K562 (cell line): ENCODE measurements at regions not wholly inside any gene's neighbourhood (a gene's known extent, or its start where the extent isn't known, plus 50 kb on each side); places are given as distances from the start of the nearest gene placed in this dataset.

ENCODE experiments used
- ATAC-seq: fragments of 200-7000 bp; cut with Tn5 transposase; 3 replicates; pipeline ENCODE4 v1.9.1; 2020; ENCODE audit warnings: moderate library complexity
- BruUV-seq: library from RNA; stranded (reverse); fragments of 400-500 nt; replicated peaks from 2 replicates; lab custom pipeline; 2021; lab: Mats Ljungman, UMichigan
- CTCF ChIA-PET: fragments of 300-600 bp; formaldehyde crosslinking; extraction: SDS; loops from one replicate; lab custom pipeline; 2021; ENCODE audit warnings: low intra/inter-chr PET ratio; lab: Yijun Ruan, JAX
- POLR2A ChIA-PET: fragments of 300-600, 350-650 bp; sonication (Branson Sonifier 250); formaldehyde crosslinking; extraction: SDS; loops from one replicate; lab custom pipeline; 2021; ENCODE audit warnings: antibody characterized with exemption, inconsistent platforms; lab: Yijun Ruan, JAX
- DNase-seq, 4 experiments: peaks; one replicate each; pipeline versions ENCODE4 v3.0.0 to v3.0.0-alpha.2; 2011 to 2018; ENCODE audit warnings: low spot score in 3 of 4, mixed read lengths in 3 of 4; ENCODE audit errors: extremely low read depth in 1 of 4
- FAIRE-seq: peaks from 2 replicates; lab custom pipeline; 2011; peaks lifted over from hg19 to GRCh38; lab: Jason Lieb, UNC
- H2AFZ ChIP-seq: 2 replicates; pipeline ENCODE4 v1.6.0; 2011; ENCODE audit warnings: low read depth, low read length, control low read depth, inconsistent platforms
- H3K27ac ChIP-seq: fragments of 200-600 bp; 3 replicates; pipeline ENCODE4 v1.8.0; 2011; ENCODE audit warnings: low read depth, mild to moderate bottlenecking, control low read depth, inconsistent platforms, low read length, moderate library complexity, mixed read lengths; ENCODE audit errors: extremely low read depth
- H3K27me3 ChIP-seq, 2 experiments: fragments of 300-600 bp in 1 of 2; 2 replicates in 1 of 2; 3 replicates in 1 of 2; pipeline versions ENCODE4 v1.6.0 to v1.8.0; 2011; ENCODE audit warnings: inconsistent platforms in 2 of 2, low read length in 2 of 2, mild to moderate bottlenecking in 1 of 2, mixed read lengths in 1 of 2, moderate library complexity in 1 of 2; ENCODE audit not compliant: control insufficient read depth in 2 of 2, insufficient read depth in 2 of 2
- H3K36me3 ChIP-seq: fragments of 300-600 bp; 3 replicates; pipeline ENCODE4 v1.8.0; 2011; ENCODE audit warnings: mild to moderate bottlenecking, low read length, inconsistent platforms; ENCODE audit not compliant: control insufficient read depth, insufficient read depth
- H3K4me1 ChIP-seq, 2 experiments: fragments of 200-600 bp in 1 of 2; replicated peaks in 1 of 2; 2 replicates in 1 of 2; 3 replicates in 1 of 2; pipeline versions ENCODE4 v1.5.1 to v1.8.0; 2011; ENCODE audit warnings: inconsistent platforms in 2 of 2, low read length in 2 of 2, mild to moderate bottlenecking in 1 of 2, mixed read lengths in 1 of 2, moderate library complexity in 1 of 2; ENCODE audit not compliant: control insufficient read depth in 2 of 2, insufficient read depth in 2 of 2
- H3K4me2 ChIP-seq: 2 replicates; pipeline ENCODE4 v1.6.1; 2011; ENCODE audit warnings: low read length, control low read depth, inconsistent platforms, mixed read lengths; ENCODE audit not compliant: insufficient read depth
- H3K4me3 ChIP-seq: fragments of 200-600 bp; sonication (generic), shearing (Covaris generic); 2 replicates; pipeline ENCODE4 v1.5.1; 2016; ENCODE audit warnings: control low read depth, inconsistent platforms
- H3K79me2 ChIP-seq: fragments of 200-600 bp; 3 replicates; pipeline ENCODE4 v1.8.0; 2011; ENCODE audit warnings: low read length, inconsistent platforms; ENCODE audit not compliant: control insufficient read depth, insufficient read depth
- H3K9ac ChIP-seq, 2 experiments: 2 replicates each; pipeline versions ENCODE4 v1.6.0 to v1.6.1; 2011; ENCODE audit warnings: low read depth in 2 of 2, low read length in 2 of 2, control low read depth in 1 of 2, inconsistent platforms in 1 of 2, mild to moderate bottlenecking in 1 of 2, mixed read lengths in 1 of 2; ENCODE audit not compliant: insufficient read depth in 1 of 2
- H3K9me1 ChIP-seq: one replicate; pipeline ENCODE4 v1.6.0; 2011; ENCODE audit warnings: inconsistent platforms, mild to moderate bottlenecking, low read length, moderate library complexity; ENCODE audit not compliant: control insufficient read depth, insufficient read depth
- H3K9me3 ChIP-seq: replicated peaks from 2 replicates; pipeline ENCODE4 v1.5.1; 2011; ENCODE audit warnings: low read depth, low read length, inconsistent platforms; ENCODE audit not compliant: control insufficient read depth, insufficient read depth
- H4K20me1 ChIP-seq: replicated peaks from 2 replicates; pipeline ENCODE4 v1.6.1; 2011; ENCODE audit warnings: low read length, inconsistent platforms, mixed read lengths; ENCODE audit not compliant: control insufficient read depth, insufficient read depth
- FUS ChIP-seq: fragments of 200-400 bp; formaldehyde crosslinking; optimal IDR thresholded peaks from 2 replicates; pipeline ENCODE3; 2017; ENCODE audit warnings: low read depth, low read length
- KAT2B ChIP-seq: IDR thresholded peaks from one replicate; pipeline ENCODE4 v1.6.1; 2012; ENCODE audit warnings: low read depth, mild to moderate bottlenecking, control low read depth, inconsistent platforms, low read length, moderate library complexity
- MCM3 ChIP-seq: fragments of 450-650 bp; IDR thresholded peaks from 2 replicates; pipeline ENCODE4 v1.6.1; 2016
- PATZ1 ChIP-seq: fragments of 250-450 bp; sonication (Bioruptor Pico); IDR thresholded peaks from 2 replicates; pipeline ENCODE4 v1.5.0; 2020; ENCODE audit warnings: mild to moderate bottlenecking, borderline replicate concordance
- PBX2 ChIP-seq, 2 experiments: IDR thresholded peaks in 1 of 2; conservative IDR thresholded peaks in 1 of 2; 2 replicates each; pipeline ENCODE4 v1.6.1; 2016; ENCODE audit warnings: low read depth in 2 of 2, mild to moderate bottlenecking in 1 of 2, missing compliant biosample characterization in 1 of 2, missing genetic modification characterization in 1 of 2, moderate library complexity in 1 of 2
- SMAD1 ChIP-seq: fragments of 150-350 bp; IDR thresholded peaks from 2 replicates; pipeline ENCODE4 v1.6.1; 2014; ENCODE audit warnings: low read length, low read depth; ENCODE audit not compliant: partially characterized antibody
- SMARCB1 ChIP-seq: IDR thresholded peaks from 2 replicates; pipeline ENCODE4 v1.6.1; 2011; ENCODE audit warnings: improper control_type of control experiment, low read depth; ENCODE audit not compliant: insufficient read length
- SP2 ChIP-seq: IDR thresholded peaks from 2 replicates; pipeline ENCODE4 v1.6.1; 2011; ENCODE audit warnings: mild to moderate bottlenecking, low read depth, low read length, moderate library complexity; ENCODE audit not compliant: poor library complexity, severe bottlenecking; ENCODE audit errors: extremely low read depth
- SRSF9 ChIP-seq: fragments of 200-400 bp; formaldehyde crosslinking; IDR thresholded peaks from 2 replicates; pipeline ENCODE4 v1.6.1; 2017; ENCODE audit warnings: low read depth, low read length, borderline replicate concordance
- ZBTB1 ChIP-seq: sonication (generic); formaldehyde crosslinking; IDR thresholded peaks from 2 replicates; pipeline ENCODE4 v1.8.1; 2023; ENCODE audit warnings: missing genetic modification reagents, low read depth, mild to moderate bottlenecking, borderline replicate concordance
- ZBTB5 ChIP-seq: fragments of 450-650 bp; IDR thresholded peaks from 2 replicates; pipeline ENCODE4 v1.6.1; 2017; ENCODE audit warnings: antibody characterized with exemption
- WGBS: fragments of 100-300 bp; shearing (Covaris generic); methylation state at CpG from one replicate; pipeline ENCODE4 v1.1.6; 2016; ENCODE audit warnings: low coverage, mixed read lengths; ENCODE audit not compliant: insufficient coverage; ENCODE audit errors: missing lambda C conversion rate; 5-methylcytosine and 5-hydroxymethylcytosine counted together
- in situ Hi-C: fragments of 300-500 bp; cut with MboI; formaldehyde crosslinking; loops from 4 replicates; pipeline ENCODE4 v1.15.0; 2018; ENCODE audit warnings: inconsistent platforms, mixed read lengths
- intact Hi-C: fragments of 100-400 bp; cut with micrococcal nuclease; formaldehyde crosslinking; loops from 2 replicates; pipeline ENCODE4 v1.14.2; 2022

GRCh38 chr21:33976082-33977016, 60.7 kb upstream of the ATP5PO start:
- peak; percentile 81 for ATAC-seq
- peak; percentile 86 to 87 (median 87) for DNase-seq
- Histone ChIP-seq H3K9me3 (no peaks in the 10 kb centered on the region), H3K36me3 (no peaks in the 10 kb centered on the region), H3K4me3 (peak overlapping the region; percentile 18), H2AFZ (peak overlapping the region; percentile 96), H3K27ac (peak overlapping the region; percentile 92), H3K9ac (peak overlapping the region; percentile 38 to 76; a peak in 3 of 4 replicates), H3K4me2 (peak overlapping the region; percentile 81), H3K9me1 (no peaks in the 10 kb centered on the region), H4K20me1 (no peaks in the 10 kb centered on the region), H3K4me1 (peaks cover 12 to 41% of the 10 kb centered on the region in 2 experiments; a peak in 4 of 5 replicates), H3K27me3 (no peaks in the 10 kb centered on the region), H3K79me2 (no peaks in the 10 kb centered on the region)
- intact Hi-C loops (loop anchor here (5.0 to 10.0 kb wide), 3 partner anchors 39 to 392 kb away; partner anchors contain the start of gene DONSON), in situ Hi-C loops (no loop called here)
- no TSS peak for BruUV-seq
- POLR2A ChIA-PET, result interaction anchor here (0.8 to 4.3 kb wide), 8 partner anchors 7 to 37 kb away, joined by 3 to 24 read pairs (median 4); no protein-coding TSS in a partner anchor
- FAIRE-seq, result peak; percentile 86
- CTCF ChIA-PET, result interaction anchor here (0.6 kb wide), 1 partner anchor 133 kb away, joined by 3 read pairs; no protein-coding TSS in a partner anchor
- WGBS, result 4% methylated on average over 12 of the region's 14 CpGs
- TF ChIP-seq SP2, result no peak
- no peak for TF ChIP-seq FUS
- no peak for TF ChIP-seq SMARCB1
- TF ChIP-seq ZBTB5, result no peak
- no peak for TF ChIP-seq MCM3
- no peak for TF ChIP-seq KAT2B
- no peak for TF ChIP-seq PATZ1 (CRISPR knock-in tag)
- no peak for TF ChIP-seq SRSF9
- no peak for TF ChIP-seq SMAD1
- no peak for TF ChIP-seq PBX2 (CRISPR knock-in tag; IDR thresholded peaks at IDR 0.05; ENCODE audit: low read depth)
- TF ChIP-seq PBX2 (tag; conservative IDR thresholded peaks at IDR 0.05; ENCODE audit: low read depth), result peak; percentile 93
- TF ChIP-seq ZBTB1 (CRISPR knock-in tag), result no peak
